Activated naive CD8-positive, alpha-beta T cell treated with anti-CD3 and anti-CD28 coated beads for 36 hours (primary cell): ENCODE measurements at regions not wholly inside any gene's neighbourhood (a gene's known extent, or its start where the extent isn't known, plus 50 kb on each side); places are given as distances from the start of the nearest gene placed in this dataset.

Source experiments
- DNase-seq: peaks from one replicate; pipeline ENCODE4 v3.0.0; 2021
- H3K27ac Mint-ChIP-seq: one replicate; pipeline ENCODE4 v1.8.0; 2022; ENCODE audit warnings: mild to moderate bottlenecking, moderate library complexity, mixed read lengths
- H3K27me3 Mint-ChIP-seq: one replicate; pipeline ENCODE4 v1.8.0; 2022; ENCODE audit warnings: mild to moderate bottlenecking, mixed read lengths
- H3K36me3 Mint-ChIP-seq: one replicate; pipeline ENCODE4 v1.8.0; 2021; ENCODE audit warnings: mild to moderate bottlenecking, mixed read lengths
- H3K4me1 Mint-ChIP-seq: one replicate; pipeline ENCODE4 v1.8.0; 2021; ENCODE audit warnings: mixed read lengths
- H3K4me3 Mint-ChIP-seq: one replicate; pipeline ENCODE4 v1.8.0; 2022; ENCODE audit warnings: mild to moderate bottlenecking, moderate library complexity, mixed read lengths
- H3K9me3 Mint-ChIP-seq: one replicate; pipeline ENCODE4 v1.8.0; 2022; ENCODE audit warnings: mixed read lengths

GRCh38 chr2:38190542-38191218 lies 114.7 kb upstream of the CYP1B1 start:
- H3K36me3 Mint-ChIP-seq, result no peaks in the 10 kb centered on the region
- no peaks in the 10 kb centered on the region for H3K9me3 Mint-ChIP-seq
- no peak overlapping the region for H3K4me3 Mint-ChIP-seq
- no peak overlapping the region for H3K27ac Mint-ChIP-seq
- peaks cover 3% of the 10 kb centered on the region for H3K27me3 Mint-ChIP-seq
- DNase-seq, result no peak
- H3K4me1 Mint-ChIP-seq, result peaks cover 1% of the 10 kb centered on the region

- H3K9me3 Mint-ChIP-seq, result no peaks in the 10 kb centered on the region
- peaks cover 7% of the 10 kb centered on the region for H3K4me1 Mint-ChIP-seq
- H3K27me3 Mint-ChIP-seq, result peaks cover 22% of the 10 kb centered on the region
- DNase-seq, result no peak
- no peak overlapping the region for H3K4me3 Mint-ChIP-seq
- no peak overlapping the region for H3K27ac Mint-ChIP-seq
- no peaks in the 10 kb centered on the region for H3K36me3 Mint-ChIP-seq
Observed at GRCh38 chr2:38187541-38188011, 111.6 kb upstream of the CYP1B1 start.

GRCh38 chr2:38185012-38185491 lies 109.1 kb upstream of the CYP1B1 start:
- Mint-ChIP-seq H3K9me3 (no peaks in the 10 kb centered on the region), H3K4me3 (no peak overlapping the region), H3K27ac (no peak overlapping the region), H3K27me3 (peaks cover 24% of the 10 kb centered on the region), H3K4me1 (peaks cover 7% of the 10 kb centered on the region), H3K36me3 (no peaks in the 10 kb centered on the region)
- DNase-seq, result no peak

GRCh38 chr2:38182492-38183003 lies 106.6 kb upstream of the CYP1B1 start:
- H3K27ac Mint-ChIP-seq, result no peak overlapping the region
- DNase-seq, result no peak
- no peaks in the 10 kb centered on the region for H3K9me3 Mint-ChIP-seq
- peaks cover 32% of the 10 kb centered on the region for H3K27me3 Mint-ChIP-seq
- no peaks in the 10 kb centered on the region for H3K36me3 Mint-ChIP-seq
- H3K4me1 Mint-ChIP-seq, result peaks cover 7% of the 10 kb centered on the region
- no peak overlapping the region for H3K4me3 Mint-ChIP-seq

GRCh38 chr2:38181806-38182491 lies 106.0 kb upstream of the CYP1B1 start:
- Mint-ChIP-seq H3K4me1 (peaks cover 7% of the 10 kb centered on the region), H3K9me3 (no peaks in the 10 kb centered on the region), H3K27ac (no peak overlapping the region), H3K27me3 (peaks cover 37% of the 10 kb centered on the region), H3K4me3 (no peak overlapping the region), H3K36me3 (no peaks in the 10 kb centered on the region)
- no peak for DNase-seq

- Mint-ChIP-seq H3K4me1 (peaks cover 7% of the 10 kb centered on the region), H3K27ac (no peak overlapping the region), H3K4me3 (no peak overlapping the region), H3K36me3 (no peaks in the 10 kb centered on the region), H3K9me3 (no peaks in the 10 kb centered on the region), H3K27me3 (peaks cover 36% of the 10 kb centered on the region)
- no peak for DNase-seq
Observed at GRCh38 chr2:38180754-38181153, 104.8 kb upstream of the CYP1B1 start.

- H3K4me1 Mint-ChIP-seq, result no peaks in the 10 kb centered on the region
- no peaks in the 10 kb centered on the region for H3K9me3 Mint-ChIP-seq
- H3K4me3 Mint-ChIP-seq, result no peak overlapping the region
- DNase-seq, result no peak
- H3K27ac Mint-ChIP-seq, result no peak overlapping the region
- no peaks in the 10 kb centered on the region for H3K36me3 Mint-ChIP-seq
- peaks cover 38% of the 10 kb centered on the region for H3K27me3 Mint-ChIP-seq
Observed at GRCh38 chr2:38178556-38179419, 102.8 kb upstream of the CYP1B1 start.

GRCh38 chr2:38178119-38178518 lies 102.2 kb upstream of the CYP1B1 start:
- H3K36me3 Mint-ChIP-seq, result no peaks in the 10 kb centered on the region
- H3K9me3 Mint-ChIP-seq, result no peaks in the 10 kb centered on the region
- H3K4me3 Mint-ChIP-seq, result no peak overlapping the region

GRCh38 chr2:38176619-38177021 lies 100.7 kb upstream of the CYP1B1 start:
- Mint-ChIP-seq H3K27ac (no peak overlapping the region), H3K27me3 (peaks cover 34% of the 10 kb centered on the region), H3K4me3 (no peak overlapping the region), H3K36me3 (no peaks in the 10 kb centered on the region), H3K9me3 (no peaks in the 10 kb centered on the region), H3K4me1 (no peaks in the 10 kb centered on the region)
- no peak for DNase-seq

More at GRCh38 chr2:38178119-38178518, 102.2 kb upstream of the CYP1B1 start:
- H3K4me1 Mint-ChIP-seq, result no peaks in the 10 kb centered on the region
- DNase-seq, result no peak
- H3K27me3 Mint-ChIP-seq, result peaks cover 32% of the 10 kb centered on the region
- no peak overlapping the region for H3K27ac Mint-ChIP-seq

- H3K4me1 Mint-ChIP-seq, result no peaks in the 10 kb centered on the region
- H3K4me3 Mint-ChIP-seq, result no peak overlapping the region
- H3K36me3 Mint-ChIP-seq, result no peaks in the 10 kb centered on the region
- DNase-seq, result no peak
- H3K9me3 Mint-ChIP-seq, result no peaks in the 10 kb centered on the region
- no peak overlapping the region for H3K27ac Mint-ChIP-seq
- H3K27me3 Mint-ChIP-seq, result peaks cover 52% of the 10 kb centered on the region
Observed at GRCh38 chr2:38174646-38175423, 98.9 kb upstream of the CYP1B1 start.

GRCh38 chr2:38174131-38174530 lies 98.2 kb upstream of the CYP1B1 start:
- Mint-ChIP-seq H3K4me1 (no peaks in the 10 kb centered on the region), H3K27me3 (peaks cover 50% of the 10 kb centered on the region), H3K9me3 (no peaks in the 10 kb centered on the region), H3K4me3 (no peak overlapping the region), H3K27ac (no peak overlapping the region), H3K36me3 (no peaks in the 10 kb centered on the region)
- no peak for DNase-seq

GRCh38 chr2:38173683-38174082 lies 97.7 kb upstream of the CYP1B1 start:
- Mint-ChIP-seq H3K27me3 (peaks cover 46% of the 10 kb centered on the region), H3K9me3 (no peaks in the 10 kb centered on the region), H3K27ac (no peak overlapping the region), H3K4me3 (no peak overlapping the region), H3K4me1 (no peaks in the 10 kb centered on the region), H3K36me3 (no peaks in the 10 kb centered on the region)
- DNase-seq, result no peak

GRCh38 chr2:38171208-38171855 lies 95.4 kb upstream of the CYP1B1 start:
- Mint-ChIP-seq H3K36me3 (no peaks in the 10 kb centered on the region), H3K4me1 (no peaks in the 10 kb centered on the region), H3K27ac (no peak overlapping the region), H3K4me3 (no peak overlapping the region), H3K9me3 (no peaks in the 10 kb centered on the region), H3K27me3 (peaks cover 52% of the 10 kb centered on the region)
- DNase-seq, result no peak

- Mint-ChIP-seq H3K9me3 (no peaks in the 10 kb centered on the region), H3K4me3 (no peak overlapping the region), H3K36me3 (no peaks in the 10 kb centered on the region), H3K27ac (no peak overlapping the region), H3K4me1 (no peaks in the 10 kb centered on the region), H3K27me3 (peaks cover 55% of the 10 kb centered on the region)
- DNase-seq, result no peak
Observed at GRCh38 chr2:38170733-38171132, 94.8 kb upstream of the CYP1B1 start.
